ENCODE measurements at regions not wholly inside any gene's neighbourhood (a gene's known extent, or its start where the extent isn't known, plus 50 kb on each side); places are given as distances from the start of the nearest gene placed in this dataset.
"Not testable (repeated sequence)": the region's sequence is repeated elsewhere in the genome, so short reads cannot be mapped to it uniquely, and the experiment has no call there.

DNA sequence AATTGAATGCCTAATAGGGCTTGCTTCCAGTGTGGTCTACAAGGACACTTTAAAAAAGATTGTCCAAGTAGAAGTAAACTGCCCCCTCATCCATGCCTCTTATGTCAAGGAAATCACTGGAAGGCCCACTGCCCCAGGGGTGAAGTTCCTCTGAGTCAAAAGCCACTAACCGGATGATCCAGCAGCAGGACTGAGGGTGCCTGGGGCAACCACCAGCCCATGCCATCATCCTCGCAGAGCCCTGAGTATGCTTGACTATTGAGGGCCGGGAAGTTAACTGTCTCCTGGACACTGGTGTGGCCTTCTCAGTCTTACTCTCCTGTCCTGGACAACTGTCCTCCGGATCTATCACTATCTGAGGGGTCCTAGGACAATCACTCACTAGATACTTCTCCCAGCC lies 411.5 kb downstream of the TENT5A start:
- DNase-seq (ENCODE audit: low spot score) = no peak

DNA sequence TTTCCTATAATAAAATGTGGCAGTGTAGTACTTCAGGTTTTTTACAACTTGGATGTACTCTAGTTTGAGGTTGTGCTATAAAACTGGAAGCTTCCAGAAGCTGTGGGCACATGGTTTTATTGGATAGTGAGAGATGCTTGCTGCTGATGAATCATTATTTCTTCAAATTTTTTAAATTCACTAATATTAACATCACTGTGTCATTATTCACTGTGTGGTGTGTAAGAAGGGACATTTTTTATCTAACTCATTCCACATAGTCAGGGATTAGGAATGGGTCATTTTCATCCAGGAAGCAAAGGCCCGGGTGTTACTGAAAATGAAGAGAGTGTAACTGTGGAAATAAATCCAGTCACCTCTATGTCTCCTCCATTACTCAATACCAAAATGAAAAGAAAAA lies 421.0 kb downstream of the TENT5A start:
- DNase-seq (ENCODE audit: low spot score) = no peak

DNA sequence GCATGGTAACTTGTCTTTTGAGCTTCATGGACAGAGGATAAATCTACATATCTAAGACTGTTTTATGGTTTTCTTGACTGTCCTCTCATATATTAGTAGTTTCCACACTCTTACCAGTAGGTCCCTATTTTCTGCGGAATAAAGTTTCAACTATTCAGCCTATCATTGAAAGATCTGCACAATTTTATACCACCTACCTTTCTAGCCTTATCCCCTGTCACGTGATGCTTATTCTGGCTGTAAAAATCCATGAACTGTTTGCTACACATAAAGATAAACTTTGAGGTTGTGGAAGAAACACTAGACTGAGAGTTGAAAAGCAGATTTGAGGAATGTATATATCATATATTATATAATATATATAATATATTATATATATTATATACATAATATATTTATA lies 423.8 kb downstream of the TENT5A start:
- no peak for DNase-seq (ENCODE audit: low spot score)

- DNase-seq (ENCODE audit: low spot score) = no peak
Measured at GRCh38 chr6:81326881-81327561, 425.5 kb downstream of the TENT5A start.

DNA sequence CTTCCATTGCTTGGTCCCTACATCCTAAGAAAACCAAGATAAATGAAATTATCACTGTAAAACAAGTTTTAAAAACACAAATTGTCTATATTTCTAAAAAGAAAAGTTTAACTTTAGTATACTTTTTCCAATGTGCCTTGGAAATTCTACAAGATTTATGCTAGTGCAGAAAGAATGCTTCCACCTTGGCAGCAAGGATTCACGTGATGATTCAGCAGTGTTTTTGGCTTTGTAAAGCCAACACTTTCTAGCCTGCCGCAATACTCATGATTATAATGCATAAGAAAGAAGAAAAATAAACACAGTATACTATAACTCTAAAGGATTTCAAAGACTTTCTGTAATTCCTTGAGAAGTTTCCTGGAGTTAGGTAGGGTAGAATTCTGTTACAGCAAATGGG lies 442.7 kb downstream of the TENT5A start:
- DNase-seq (ENCODE audit: low spot score) = no peak

GRCh38 chr6:81308577-81309279 lies 443.8 kb downstream of the TENT5A start:
- DNase-seq (ENCODE audit: low spot score) = no peak

GRCh38 chr6:81307651-81308214 lies 444.7 kb downstream of the TENT5A start:
- DNase-seq (ENCODE audit: low spot score) = no peak

GRCh38 chr6:81304466-81304865 lies 448.0 kb downstream of the TENT5A start:
- no peak for DNase-seq (ENCODE audit: low spot score)

DNA sequence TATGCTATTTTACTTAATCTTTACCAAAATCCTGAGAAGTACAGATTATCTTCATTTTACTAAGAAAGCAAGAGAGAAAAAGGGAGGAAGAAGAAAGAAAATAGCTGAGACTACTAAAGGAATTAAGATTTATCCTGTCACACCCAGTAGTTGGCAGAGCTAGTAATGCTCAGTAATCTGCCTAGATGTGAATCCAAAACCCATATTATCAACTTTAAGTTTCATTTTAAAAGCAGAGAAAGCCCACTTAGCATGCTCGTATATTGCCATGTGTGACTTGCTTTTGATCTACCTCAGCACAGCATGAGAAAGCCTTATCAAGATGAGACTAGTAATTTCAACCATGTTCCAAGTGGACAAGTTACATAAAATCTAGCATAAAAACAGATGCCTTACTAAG lies 451.5 kb downstream of the TENT5A start:
- no peak for DNase-seq (ENCODE audit: low spot score)

GRCh38 chr6:81298751-81299150 lies 453.7 kb downstream of the TENT5A start:
- DNase-seq (ENCODE audit: low spot score) = no peak

DNA sequence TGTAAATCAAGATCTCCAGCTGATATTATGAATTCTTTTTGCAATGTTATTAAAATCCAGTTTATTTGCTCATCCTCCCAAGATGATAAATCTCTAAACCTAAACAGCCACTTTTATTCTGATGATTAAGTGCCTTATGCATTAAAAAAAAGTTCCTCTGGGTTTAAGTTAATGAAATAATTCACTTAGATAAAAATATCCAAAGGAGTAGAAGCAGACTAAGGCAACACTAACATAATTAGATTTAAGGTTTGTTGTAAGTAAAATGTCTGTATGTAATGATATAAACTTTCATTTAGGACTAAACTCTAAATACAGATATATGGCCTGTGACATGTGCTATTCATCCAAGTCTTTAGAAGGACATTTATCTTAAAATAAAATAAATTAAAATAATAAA lies 457.2 kb downstream of the TENT5A start:
- DNase-seq (ENCODE audit: low spot score) = no peak

DNA sequence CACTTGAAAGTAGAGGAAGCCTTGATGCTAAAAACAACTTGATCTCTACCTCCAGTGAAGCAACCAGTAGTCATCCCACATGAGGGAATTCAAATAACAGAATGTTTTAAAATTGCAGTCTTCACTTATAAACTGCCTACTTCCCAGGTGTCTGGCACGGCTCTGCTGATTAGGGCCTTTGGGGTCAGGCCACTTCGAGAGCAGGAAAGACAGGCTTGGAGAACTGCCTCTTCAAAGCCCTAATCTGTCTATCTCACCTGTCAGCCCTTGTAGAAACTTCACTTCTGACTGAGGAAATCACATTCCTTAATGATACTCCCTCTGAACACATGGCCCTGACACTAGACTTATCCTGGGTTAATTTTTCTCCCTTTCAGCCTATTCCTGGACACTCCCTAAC lies 458.6 kb downstream of the TENT5A start:
- DNase-seq (ENCODE audit: low spot score) = no peak

DNA sequence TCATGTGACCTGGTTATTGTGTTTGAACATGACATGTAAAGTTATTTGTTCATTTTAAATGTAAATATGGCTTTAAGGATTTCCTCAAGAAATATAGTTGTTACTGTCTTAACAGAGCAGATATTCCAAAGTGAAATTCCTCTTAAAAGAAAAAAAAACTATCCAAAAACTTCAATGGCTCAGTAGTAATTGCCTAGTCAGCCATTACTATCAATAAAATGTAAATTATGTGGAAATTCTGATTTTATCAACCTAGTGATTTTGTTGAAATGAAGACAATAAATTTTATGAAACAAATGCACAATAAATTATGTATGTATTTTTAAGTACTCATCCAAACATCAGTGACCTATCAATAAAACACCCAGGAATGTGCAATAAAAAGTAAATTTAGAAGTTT lies 463.3 kb downstream of the TENT5A start:
- no peak for DNase-seq (ENCODE audit: low spot score)

GRCh38 chr6:81265106-81265505 lies 487.4 kb downstream of the TENT5A start:
- DNase-seq (ENCODE audit: low spot score) = no peak

GRCh38 chr6:81263531-81264168 lies 488.8 kb downstream of the TENT5A start:
- no peak for DNase-seq (ENCODE audit: low spot score)

GRCh38 chr6:81262656-81263055 lies 489.8 kb downstream of the TENT5A start:
- no peak for DNase-seq (ENCODE audit: low spot score)

- DNase-seq (ENCODE audit: low spot score) = not testable (repeated sequence)
Measured at GRCh38 chr6:81256223-81256622, 496.3 kb downstream of the TENT5A start.

DNA sequence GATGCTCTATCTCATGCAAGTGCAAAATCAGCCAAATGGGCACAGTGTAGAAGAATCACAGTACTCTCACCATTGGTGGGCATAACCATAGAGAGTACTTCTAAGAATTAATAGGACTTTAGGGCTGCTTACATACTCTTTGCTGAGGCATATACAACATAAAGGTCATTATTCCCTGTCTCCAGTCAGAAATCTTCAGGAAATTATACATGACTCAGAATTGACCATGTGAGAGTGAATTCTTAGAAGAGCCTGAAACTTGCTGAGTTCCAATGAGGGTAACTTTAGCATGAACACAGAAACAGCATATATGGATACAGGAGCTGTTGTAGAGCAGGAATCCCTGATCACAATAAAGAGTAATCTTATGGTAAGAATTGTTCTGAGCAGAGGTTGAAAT lies 498.7 kb downstream of the TENT5A start:
- no peak for DNase-seq (ENCODE audit: low spot score)

DNA sequence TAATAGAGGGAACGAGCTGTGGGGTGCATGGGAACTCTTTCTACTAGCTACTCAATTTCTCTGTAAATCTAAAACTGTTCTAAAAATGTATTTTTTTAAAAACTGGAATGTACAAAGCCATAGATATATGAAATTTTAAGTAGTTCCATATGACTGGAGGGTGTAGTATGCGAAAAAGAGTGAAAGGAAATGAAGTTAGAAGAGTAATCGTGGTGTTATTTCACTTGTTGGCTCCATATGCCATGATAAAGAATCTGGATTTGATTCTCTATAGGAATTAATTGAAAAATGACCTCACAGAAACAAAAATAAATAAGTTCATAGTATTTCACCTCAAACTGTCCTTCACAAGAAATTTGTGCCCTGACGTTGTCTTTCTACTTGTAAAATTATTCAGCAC lies 500.2 kb downstream of the TENT5A start:
- no peak for DNase-seq (ENCODE audit: low spot score)

- no peak for DNase-seq (ENCODE audit: low spot score)
Measured at GRCh38 chr6:81246200-81246599, 506.3 kb downstream of the TENT5A start.

DNA sequence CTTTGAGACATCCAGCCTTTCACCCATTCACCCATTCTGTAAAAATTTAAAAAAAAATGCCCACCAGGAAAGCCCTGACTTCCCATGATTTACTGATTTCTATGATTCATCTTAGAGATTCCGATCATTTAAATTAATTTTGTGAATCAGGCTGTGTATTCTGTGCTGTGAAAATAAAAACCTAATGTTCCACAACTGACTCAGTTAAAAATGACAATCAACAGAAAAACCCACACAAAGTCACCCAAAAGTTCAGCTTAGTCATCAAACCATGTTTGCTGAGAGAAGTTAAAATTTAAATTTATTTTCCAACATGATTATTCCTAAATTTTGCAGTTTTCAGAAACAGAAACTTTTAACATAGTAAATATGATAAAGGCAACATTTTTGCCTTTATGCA lies 509.9 kb downstream of the TENT5A start:
- DNase-seq (ENCODE audit: low spot score) = no peak

GRCh38 chr6:81241126-81242041 lies 511.1 kb downstream of the TENT5A start:
- no peak for DNase-seq (ENCODE audit: low spot score)
